Loucy (cell line): ENCODE measurements at regions not wholly inside any gene's neighbourhood (a gene's known extent, or its start where the extent isn't known, plus 50 kb on each side); places are given as distances from the start of the nearest gene placed in this dataset.
"Not testable (repeated sequence)": the region's sequence is repeated elsewhere in the genome, so short reads cannot be mapped to it uniquely, and the experiment has no call there.

Experiments used
- CTCF ChIP-seq: fragments of 200-600 bp; sonication (generic); conservative IDR thresholded peaks from 2 replicates; pipeline ENCODE4 v1.5.1; 2014; ENCODE audit warnings: mild to moderate bottlenecking, antibody characterized with exemption, low read length
- EZH2phosphoT487 ChIP-seq: fragments of 200-600 bp; IDR thresholded peaks from 2 replicates; pipeline ENCODE4 v1.6.1; 2018; ENCODE audit warnings: antibody characterized with exemption, mild to moderate bottlenecking, moderate library complexity, borderline replicate concordance

GRCh38 chr14:101090478-101090877 lies 187.0 kb upstream of the RTL1 start:
- not testable (repeated sequence) for TF ChIP-seq CTCF, EZH2phosphoT487
